Fibroblast of gingiva (primary cell): ENCODE measurements at regions not wholly inside any gene's neighbourhood (a gene's known extent, or its start where the extent isn't known, plus 50 kb on each side); places are given as distances from the start of the nearest gene placed in this dataset.

ENCODE experiments used
- DNase-seq: peaks from one replicate; pipeline ENCODE4 v3.0.0-alpha.2; 2011; ENCODE audit warnings: low read depth

DNA sequence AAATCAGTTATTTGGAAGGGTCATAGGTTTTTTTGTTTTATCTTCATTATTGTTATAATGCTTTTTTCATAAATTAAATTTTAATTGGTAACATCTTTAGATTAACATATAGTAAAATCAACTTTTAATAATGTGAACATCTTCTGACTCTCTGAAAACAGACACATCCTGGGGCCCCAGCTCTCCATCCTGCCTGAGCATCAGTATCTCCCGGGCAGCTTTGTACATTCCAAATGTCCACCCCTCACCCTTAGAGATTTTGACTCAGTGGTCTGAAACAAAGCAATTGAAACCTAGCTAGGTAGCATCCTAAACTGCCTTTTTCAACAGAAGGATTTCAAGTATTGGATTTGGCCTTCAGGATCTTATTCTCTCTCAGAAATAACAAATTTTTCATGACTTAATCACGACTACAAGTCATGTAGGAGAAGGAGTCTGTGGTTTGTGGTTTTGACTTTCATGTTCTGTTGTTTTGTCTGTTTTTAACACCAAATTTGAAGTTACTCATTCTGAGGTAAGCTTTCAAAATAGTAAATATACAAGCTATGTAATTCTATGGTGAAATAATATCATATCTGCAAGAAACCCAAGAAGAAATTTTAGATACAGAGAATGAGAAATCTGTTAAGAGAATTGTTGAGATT lies 147.3 kb upstream of the UBE2E2 start:
- peak; percentile 35 for DNase-seq

- no peak for DNase-seq
These were observed 140.5 kb upstream of the UBE2E2 start for GRCh38 chr3:23062582-23062981.

DNA sequence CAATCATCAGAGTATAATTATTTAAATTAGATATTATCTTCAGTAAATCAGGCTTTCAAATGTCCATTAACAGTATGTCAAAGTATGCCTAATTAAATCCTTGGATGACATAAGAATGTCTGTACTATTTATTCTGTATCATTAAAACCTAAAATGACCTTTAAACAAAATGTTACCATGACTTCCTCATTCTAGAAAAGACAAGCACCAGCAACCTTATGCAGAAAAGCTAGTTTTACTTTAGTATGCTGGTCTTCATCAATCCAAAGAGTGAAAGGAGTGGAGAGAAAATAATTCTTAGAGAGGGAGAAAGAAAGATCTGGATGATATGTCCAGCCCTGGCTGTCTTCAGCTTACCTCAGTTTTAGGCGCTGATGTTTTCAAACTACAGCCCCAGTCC lies 140.1 kb upstream of the UBE2E2 start:
- DNase-seq, result no peak

GRCh38 chr3:23067116-23067515 lies 136.0 kb upstream of the UBE2E2 start:
- DNase-seq, result no peak

DNA sequence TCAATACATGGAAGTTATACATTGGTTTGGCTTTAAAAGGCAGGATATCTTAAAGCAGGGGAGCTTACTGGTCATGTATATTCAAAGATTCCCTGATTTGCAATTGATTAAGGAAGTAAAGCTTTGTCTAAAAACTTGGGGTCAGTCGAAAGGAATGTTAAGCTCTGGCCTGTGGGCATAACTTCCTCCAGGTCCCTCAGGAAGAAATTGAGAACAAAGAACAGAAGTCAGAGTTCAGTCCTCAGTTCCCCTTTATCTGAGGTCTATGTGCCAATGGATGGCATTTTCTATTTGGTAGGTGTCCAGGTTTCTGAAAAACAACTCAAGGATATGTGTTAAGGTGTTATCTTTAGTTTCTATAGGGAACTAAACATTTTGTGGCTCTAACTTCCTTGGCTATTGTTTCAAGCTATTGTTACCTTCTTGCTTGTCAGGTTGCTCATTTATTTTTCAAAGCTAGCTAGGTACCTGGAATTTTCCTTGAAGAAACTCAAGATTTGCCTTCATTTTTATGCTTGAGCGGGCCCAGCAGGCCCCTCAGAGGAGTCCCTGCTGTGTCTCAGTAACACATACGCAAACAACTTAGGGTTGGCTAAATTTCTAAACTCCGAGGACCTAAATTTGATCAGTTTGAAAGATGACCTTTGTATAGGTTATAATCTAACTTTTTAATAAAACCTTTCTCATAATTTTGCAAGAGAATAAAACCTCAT lies 135.0 kb upstream of the UBE2E2 start:
- DNase-seq, result no peak

- no peak for DNase-seq
These were observed 131.8 kb upstream of the UBE2E2 start for GRCh38 chr3:23071296-23071695.

DNA sequence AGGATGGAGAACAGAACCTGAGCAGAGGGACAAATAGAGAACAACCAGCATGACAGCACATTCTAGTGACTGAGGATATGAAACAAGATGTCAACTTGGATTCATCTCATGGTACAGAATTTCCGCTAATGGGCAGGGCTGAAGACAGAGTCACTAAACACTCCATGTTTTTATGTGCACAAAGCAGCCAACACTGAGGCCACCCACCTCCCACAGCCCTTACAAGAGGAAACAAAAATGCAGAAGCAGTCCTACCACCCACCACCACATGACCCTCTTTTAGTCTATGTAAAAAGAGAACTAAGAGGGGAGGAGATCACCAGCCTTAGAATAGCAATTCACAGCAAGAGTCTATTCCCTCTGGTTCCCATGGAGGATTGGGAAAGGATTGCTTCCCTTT lies 131.4 kb upstream of the UBE2E2 start:
- DNase-seq, result no peak

GRCh38 chr3:23072693-23073092 lies 130.4 kb upstream of the UBE2E2 start:
- DNase-seq, result no peak

GRCh38 chr3:23073724-23074305 lies 129.3 kb upstream of the UBE2E2 start:
- DNase-seq, result no peak

DNA sequence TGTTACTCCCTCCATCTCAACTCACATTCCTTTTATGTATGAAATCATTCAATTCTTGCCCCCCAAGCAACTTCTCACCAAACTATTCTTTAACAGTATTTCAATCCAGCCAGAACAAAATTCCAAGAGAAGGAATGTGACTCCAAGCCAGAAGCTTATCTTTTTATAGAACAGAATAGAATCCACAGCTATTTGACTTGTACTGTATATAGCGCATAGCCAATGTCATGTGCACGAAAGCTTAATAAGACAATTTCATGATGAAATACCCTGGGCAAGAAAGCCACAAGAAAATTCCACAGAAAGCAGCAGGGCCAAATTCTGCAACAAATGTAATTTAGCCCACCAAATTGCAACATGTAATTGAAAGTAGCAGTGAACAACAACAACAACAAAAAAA lies 127.6 kb upstream of the UBE2E2 start:
- DNase-seq, result peak; percentile 53

DNA sequence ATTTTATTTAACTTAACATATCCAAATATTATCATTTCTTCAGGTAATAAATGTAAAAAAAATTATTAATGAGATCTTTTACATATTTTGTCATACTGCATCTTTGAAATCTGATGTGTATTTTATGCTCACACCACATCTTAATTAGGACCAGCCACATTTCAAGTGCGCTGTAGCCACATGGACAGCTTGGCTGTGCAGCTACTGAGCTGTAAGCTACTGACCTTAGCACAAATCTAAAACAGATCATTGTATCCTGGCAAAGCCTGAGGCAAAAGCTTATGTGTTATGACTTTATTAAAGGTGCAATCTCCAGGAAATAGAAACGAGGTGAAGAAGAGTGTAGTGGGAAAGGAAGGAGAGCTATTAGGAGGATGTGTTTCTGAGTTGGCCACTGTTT lies 126.7 kb upstream of the UBE2E2 start:
- DNase-seq, result no peak

- DNase-seq, result no peak
These were observed 126.0 kb upstream of the UBE2E2 start for GRCh38 chr3:23077126-23077525.

- no peak for DNase-seq
These were observed 124.4 kb upstream of the UBE2E2 start for GRCh38 chr3:23078735-23079134.

DNA sequence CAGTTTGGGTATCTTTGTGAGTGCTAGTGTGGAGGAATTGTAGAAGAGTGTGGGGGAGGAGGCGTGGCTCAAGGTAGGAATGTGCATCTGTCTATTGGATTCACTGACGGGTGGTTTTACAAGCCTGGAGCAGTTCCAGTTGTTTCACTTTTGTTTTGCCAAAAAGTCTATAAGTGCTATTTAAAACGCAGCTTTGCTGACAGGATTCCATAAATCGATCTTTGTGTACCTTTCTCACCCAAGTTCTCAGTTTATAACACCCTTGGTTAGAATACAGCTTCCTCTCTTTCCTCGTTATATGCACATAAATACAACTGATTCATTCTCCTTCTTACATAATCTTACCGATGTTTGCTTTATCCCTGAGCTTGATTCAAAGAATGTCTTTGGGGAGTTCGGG lies 123.2 kb upstream of the UBE2E2 start:
- DNase-seq, result no peak

DNA sequence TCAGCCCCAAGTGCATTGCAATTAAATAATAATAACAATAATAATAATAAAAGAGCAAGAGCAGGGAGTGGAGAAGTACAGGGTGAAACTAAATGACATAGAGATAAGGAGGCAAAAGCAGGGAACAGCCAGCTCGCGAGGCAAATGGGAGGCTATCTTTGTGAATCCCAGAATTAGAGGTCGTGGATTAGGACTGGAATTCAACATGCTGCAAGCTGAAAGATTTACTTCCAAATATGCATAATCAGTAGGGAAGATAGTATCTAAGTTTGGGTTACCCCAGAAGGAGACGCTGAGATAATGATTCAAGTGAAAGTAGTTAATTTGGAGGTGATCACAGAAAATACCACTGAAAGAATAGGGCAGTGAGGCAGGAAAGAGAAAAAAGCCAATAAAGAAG lies 119.4 kb upstream of the UBE2E2 start:
- no peak for DNase-seq

DNA sequence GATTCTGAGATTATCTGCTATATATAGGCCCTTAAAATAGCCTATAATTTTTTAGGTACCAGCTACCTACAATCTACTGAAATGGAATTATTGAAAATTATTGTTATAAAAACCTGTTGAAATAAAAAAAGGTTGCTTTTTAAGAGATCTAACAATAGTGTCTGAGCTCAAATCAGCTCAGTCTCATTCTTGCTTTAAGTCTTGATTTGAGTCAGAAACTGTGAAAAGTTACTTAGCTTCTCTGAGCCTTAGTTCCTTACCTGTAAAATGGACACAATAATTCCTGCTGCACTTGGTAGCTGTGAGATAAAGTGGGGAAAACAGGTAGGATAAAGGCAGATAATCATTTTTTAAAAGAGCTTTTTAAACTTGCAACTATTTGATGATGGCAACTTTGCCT lies 118.8 kb upstream of the UBE2E2 start:
- DNase-seq, result no peak

GRCh38 chr3:23085261-23085660 lies 117.9 kb upstream of the UBE2E2 start:
- DNase-seq, result peak; percentile 34

DNA sequence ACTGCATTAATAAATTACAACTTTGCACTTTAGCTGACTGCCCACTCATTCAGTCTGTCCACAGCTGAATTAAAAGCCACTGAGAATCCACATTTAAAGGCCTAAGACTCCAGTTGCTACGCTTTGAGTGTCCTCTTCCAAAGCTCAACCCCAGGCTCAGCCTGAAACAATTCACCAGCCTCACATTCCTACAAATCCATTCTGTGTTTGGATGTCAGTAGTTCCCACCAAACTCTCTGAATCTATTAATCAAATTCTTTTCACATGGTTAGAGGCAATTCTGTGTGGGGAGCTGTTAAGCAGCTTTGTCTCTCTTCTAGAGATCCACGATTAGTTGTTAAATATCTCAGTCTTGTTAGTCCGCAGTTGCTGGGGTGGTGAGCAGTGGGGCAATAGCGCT lies 116.8 kb upstream of the UBE2E2 start:
- DNase-seq, result no peak

DNA sequence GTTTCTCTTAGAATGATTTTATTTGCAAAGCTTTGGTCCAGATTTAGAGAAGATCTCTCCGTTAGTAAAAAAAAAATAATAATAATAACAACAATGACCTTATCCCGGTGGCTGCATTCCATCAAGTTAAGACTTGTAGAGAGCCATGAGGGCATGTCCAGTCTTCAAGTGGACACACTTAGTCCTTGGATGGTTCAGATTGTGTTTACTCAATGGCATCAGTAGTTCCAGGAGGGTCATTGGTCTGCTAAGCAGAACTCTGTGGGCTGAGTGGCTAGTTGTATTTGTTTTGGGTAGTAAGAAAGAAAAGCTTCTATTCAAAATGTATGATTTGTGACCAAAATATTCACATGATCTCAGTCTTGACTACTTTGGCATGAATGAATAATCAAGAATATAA lies 116.3 kb upstream of the UBE2E2 start:
- no peak for DNase-seq

GRCh38 chr3:23094412-23094811 lies 108.7 kb upstream of the UBE2E2 start:
- DNase-seq, result no peak

GRCh38 chr3:23094890-23095462 lies 108.2 kb upstream of the UBE2E2 start:
- DNase-seq, result no peak

GRCh38 chr3:23096041-23096440 lies 107.1 kb upstream of the UBE2E2 start:
- no peak for DNase-seq

DNA sequence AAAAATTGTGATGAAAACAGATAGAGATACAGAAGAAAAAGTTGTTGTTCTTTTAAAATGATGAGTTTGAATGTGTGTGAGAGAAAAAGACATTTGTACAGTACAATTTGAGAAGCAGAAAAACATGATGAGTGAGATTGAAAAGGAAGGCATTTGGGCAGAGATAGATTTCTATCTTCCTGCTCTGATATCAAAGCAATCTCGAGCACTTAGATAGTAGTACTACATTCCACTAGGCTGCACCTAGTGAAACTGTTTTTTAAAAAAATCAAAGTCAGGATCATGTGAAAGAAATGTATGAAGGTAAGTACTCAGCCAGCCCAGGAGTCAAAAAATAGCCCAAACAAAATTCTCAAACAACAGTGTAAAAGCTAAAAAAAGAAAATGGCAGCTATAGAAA lies 104.1 kb upstream of the UBE2E2 start:
- no peak for DNase-seq
